Activated naive CD4-positive, alpha-beta T cell (primary cell): ENCODE measurements at regions not wholly inside any gene's neighbourhood (a gene's known extent, or its start where the extent isn't known, plus 50 kb on each side); places are given as distances from the start of the nearest gene placed in this dataset.

ENCODE experiments used
- DNase-seq, 4 experiments: peaks; one replicate each; lab custom pipeline; 2025; lab: John Stamatoyannopoulos, UW

DNA sequence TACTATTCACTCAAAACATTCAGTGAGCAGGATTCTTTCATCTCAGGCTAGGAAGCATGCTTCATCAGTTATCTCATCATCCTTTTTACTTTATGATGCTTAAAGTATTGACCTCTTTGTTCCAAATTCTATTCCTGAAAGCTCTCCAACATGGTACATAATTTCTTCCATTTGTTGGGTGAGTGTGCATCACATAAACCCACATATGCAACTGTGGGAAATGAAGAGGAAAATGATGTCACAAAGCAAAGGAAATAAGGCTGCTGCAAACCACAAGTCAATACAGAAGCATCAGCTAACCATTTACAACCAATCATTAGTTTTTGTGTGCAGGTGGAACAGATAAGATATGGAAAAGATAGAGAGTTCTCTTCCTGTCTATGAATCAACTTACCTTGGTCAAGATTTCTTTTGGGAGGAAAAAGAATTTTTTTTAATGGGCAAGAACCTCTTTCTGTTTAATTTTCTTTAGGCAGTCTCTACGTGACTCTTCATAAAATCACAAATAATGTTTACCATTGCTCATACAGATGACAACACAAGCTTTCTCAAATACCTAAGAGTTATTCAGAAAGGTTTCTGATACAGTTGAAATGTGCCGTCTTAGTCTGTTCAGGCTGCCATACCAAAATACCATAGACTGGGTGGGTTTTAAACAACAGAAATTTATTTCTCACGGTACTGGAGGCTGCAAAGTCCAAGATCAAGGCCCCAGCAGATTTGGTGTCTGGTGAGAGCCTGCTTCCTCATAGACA is 259.9 kb downstream of the ADGRG6 start:
- no peak for DNase-seq

DNA sequence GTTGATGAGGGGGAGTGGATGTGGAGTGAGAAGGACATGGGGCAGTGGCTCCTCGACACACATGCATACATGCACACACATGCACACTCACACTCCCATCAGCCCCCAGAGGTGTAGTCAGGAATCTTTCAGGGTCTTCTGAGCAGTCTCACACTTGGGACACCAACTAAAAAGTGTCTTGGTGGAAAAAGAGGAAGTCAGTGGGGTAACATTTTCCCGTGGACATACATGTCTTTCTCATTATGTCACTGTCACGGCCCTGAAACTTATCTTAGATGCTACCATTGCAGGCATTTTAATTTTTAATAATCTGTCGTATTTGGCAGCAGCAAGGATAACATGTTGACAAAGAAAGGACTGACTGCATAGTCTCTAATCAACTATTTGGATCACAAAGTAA is 261.1 kb downstream of the ADGRG6 start:
- no peak for DNase-seq

DNA sequence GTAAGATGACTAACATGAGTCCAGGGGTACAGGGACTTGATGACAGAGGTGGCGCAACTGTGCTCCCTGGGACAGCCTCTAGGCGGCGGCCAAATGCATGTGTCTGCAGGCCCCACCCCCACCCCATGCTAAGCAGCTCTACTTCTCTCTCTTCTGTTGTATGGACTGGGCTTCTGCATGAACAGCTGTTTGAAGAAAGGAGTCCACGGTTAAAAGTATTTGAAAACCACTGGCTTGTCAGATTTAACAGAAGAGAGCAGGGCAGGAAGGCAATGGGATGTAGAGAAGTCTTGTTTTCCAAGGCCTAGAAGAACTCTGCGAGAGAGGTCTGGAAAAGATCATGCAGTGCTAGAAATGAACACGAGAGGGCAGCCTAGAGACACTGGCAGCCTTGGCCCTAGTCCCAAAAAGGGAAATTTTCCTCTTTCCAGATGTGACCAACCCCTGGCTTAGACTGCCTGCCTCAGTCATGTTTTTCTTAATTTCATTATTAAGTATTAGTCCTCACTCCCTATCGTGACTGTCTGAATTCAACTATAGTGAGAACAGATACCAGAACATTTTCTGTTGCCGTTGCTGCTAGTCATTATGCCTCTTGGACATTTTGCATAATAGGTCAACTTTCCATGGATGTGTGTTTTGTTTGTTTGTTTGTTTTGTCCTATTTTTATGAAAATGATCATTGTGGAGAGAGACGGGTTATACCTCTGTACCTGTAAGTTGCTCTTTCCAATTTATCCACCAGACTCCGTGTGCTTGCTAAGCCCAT is 265.0 kb downstream of the ADGRG6 start:
- peak in 2 of 4 experiments; percentile 16 to 24 for DNase-seq

DNA sequence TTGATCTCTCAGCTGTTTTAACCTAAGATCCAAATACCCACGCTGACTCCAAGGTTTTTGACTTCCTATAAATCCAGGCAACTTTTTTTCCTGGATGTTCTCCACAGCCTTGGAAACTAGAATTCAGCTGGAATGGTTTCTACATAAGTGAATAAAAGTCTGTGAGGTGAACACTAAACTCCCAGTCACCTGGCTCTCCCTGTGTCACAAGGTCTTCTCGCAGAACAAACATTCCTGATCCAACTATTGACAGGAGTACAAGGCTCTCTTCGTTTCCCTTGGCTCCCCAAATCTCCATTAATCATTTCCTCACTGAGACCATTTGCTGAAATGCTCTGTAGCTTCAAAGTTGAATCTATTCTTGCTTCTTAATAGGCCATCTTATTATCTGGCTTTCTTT is 265.7 kb downstream of the ADGRG6 start:
- no peak for DNase-seq

DNA sequence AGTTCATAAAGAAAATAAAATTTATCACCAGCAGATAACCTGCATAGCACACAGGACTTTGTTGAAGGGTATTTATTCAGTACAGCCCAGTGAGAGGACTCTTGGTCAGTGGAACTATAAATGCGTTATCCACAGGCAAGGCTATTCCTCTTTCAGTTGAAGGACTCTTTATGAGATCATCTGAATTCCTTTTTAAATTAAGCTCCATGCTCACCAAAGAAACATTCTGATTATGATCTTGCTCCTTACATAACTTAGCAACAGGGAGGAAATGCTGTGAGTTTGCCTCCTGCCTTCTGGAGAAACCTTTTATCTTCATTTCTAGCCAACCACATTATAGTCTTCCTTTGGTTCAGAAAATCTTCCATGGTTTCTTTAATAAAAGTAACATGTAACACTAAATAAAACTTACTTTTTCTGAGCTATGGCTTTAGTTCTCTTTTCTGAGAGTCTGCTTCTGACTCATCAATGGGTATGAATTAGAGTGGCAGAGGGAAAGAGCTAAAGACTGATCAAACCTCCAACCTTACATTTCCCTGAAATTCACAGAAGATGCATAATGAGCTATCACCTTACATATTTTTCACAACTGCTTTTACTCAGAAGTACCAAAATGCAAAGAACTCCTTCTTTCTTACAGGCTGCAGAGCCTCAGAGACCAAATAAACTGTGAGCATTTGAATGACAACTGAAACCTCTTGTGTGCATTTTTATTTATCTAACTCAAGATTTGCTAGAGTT is 267.2 kb downstream of the ADGRG6 start:
- DNase-seq, result no peak

DNA sequence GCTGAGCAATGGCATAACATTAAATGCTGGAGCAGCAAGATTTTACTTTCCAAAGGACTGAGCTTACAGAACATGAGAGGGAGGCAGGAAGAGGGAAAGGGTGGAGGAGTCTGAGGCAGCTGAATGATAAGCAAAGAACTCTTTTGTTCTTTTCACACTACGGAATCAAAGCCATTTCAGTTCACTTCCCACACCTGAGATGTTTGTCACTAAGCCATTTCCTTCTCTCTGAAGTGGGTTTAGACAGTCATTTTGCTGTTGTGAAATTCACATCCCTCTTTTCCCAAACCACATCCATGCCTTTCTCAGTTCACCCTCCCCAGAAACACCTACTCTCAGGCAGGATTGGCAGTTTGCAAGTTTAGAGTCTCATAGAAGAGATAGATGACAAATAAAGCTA is 267.9 kb downstream of the ADGRG6 start:
- DNase-seq, result no peak

DNA sequence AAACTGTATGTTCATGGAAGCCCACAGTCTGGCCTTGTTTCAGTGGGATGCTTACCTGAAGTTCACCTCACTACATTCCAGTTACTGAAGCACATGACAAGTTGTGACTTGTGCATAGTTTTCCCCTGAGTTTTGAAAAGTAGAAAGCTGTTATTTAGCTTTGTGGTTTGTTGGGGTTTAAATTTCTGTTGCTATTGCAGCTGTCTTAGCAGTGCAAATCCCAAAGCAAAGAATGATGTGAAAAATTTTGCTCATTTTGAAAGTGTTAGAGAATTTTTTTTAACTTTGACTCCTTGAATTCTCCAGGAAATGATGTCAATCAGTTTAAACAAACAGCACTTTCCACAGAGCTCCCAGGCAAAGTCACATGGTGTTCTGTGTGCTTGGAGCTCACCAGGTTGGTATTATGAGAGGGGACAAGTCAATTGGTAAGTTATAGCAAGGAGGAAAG is 268.4 kb downstream of the ADGRG6 start:
- no peak for DNase-seq

DNA sequence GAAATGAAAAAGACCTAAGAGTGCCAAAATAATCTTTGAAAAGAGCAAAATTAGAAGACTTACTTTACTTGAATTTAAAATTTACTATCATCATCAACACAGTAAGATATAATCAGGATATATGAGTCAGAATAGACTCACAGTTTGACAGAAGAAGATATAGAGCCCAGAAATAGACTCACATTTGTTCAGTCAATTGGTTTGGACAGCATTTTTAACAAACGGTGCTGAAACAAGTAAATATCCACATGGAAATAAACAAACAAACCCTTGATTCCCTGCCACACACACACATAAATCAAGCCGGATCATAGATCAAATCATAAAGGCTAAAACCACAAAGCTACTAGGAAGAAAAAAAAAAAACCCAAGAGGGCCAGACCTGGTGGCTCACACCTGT is 291.1 kb downstream of the ADGRG6 start:
- DNase-seq, result no peak

DNA sequence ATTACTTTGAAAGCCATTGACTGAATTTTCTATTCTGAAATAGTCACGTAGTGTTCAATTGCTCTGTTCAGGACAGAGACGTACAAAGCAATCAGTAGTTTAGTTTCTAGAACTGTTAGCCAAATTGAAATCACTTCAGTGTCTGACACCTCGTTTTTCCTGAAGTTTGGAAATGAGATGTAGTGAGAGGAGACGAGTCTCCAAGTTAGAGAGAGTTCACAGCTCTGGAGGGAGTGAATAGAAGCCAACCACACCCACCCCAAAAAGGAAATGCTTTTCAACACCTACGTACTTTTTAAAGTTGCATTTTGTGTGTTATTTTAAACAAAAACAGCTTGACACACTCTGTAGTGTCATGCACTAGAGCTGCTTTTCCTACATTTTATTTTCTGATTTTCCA is 296.0 kb downstream of the ADGRG6 start:
- no peak for DNase-seq

DNA sequence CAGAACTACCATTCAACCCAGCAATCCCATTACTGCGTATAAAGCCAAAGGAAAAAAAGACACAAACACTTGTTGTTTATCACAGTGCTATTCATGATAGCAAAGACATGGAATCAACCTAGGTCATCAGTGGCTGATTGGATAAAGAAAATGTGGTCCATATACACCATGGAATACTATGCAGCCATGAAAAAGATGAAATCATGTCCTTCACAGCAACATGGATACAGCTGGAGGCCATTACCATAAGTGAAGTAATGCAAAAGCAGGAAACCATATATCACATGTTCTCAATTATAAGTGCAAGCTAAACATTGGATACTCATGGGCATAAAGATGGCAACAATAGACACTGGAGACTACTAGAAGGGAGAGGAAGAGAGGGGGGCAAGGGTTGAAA is 299.6 kb downstream of the ADGRG6 start:
- DNase-seq, result no peak

DNA sequence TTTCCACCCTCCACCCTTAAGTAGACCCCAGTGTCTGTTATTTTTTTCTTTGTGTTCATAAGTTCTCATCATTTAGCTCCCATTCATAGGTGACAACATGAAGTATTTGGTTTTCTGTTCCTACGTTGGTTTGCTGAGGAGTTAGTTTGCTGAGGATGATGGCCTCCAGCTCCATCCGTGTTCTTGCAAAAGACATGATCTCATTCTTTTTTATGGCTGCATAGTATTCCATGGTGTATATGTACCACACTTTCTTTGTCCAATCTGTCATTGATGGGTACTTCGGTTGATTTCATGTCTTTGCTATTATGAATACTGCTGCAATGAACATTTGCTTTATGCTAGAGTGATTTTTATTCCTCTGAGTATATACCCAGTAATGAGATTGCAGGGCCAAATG is 301.2 kb downstream of the ADGRG6 start:
- no peak for DNase-seq

DNA sequence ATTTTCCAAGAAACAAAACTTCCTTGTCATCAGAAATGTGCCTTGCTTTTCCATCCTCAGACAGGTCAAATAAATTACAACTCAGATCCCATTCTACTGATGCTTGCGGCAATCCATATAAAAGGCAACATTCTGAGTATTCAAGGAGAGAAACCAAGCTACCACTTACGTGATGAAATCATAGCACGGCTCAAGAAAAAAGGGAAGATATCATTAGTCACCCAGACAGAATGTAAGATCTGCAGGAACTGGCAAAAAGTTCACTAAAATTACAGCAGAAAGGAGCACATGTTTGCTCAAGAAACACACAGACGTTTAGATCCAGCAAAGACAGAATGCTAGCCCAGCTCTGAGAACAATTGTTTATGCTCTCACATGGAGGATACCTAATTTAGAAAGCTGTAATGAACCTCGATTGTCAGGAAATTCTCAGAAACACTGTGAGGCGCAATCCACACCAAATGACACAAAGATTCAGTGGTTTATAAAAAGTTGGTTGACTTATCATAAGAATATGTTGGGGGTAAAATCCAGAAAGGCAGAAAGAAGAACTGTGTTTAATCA is 304.2 kb downstream of the ADGRG6 start:
- no peak for DNase-seq

DNA sequence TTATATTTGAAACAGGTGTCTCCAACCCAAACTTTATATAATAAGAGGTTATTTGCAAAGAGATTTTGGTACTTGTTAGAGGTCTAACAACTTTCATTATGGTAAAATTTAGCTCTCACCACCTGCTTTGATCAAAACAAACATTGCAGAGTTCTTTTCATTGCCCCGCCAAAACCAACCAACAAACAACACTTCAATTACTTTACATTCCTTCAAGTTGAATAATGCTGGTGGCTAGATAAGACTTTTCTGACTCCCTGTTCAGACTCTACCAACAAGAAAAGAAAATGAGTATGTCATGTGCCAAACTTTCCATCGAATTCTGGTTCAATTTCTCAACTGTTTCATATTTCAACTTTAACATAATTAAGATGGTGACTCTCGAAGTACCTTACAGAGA is 311.1 kb downstream of the ADGRG6 start:
- DNase-seq, result no peak

DNA sequence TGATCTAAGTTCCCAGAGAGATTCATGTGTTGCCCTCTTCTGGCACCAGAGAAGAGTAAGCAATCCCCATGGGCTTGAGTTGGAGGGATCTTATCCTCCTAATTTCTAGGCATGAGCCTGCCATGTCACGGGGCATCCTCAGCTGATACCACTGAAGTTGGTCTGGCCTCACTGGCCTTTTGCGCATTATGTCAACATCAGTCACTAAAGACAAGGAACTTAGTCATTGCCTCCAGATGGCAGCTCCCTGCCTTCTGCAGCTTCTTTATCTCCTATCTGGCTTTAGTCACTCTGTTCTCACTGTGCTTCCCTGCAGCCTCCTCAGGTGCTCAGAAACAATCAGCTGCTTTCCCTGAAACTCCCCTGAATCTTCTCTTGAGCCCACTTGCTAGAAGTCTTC is 312.2 kb downstream of the ADGRG6 start:
- DNase-seq, result no peak

DNA sequence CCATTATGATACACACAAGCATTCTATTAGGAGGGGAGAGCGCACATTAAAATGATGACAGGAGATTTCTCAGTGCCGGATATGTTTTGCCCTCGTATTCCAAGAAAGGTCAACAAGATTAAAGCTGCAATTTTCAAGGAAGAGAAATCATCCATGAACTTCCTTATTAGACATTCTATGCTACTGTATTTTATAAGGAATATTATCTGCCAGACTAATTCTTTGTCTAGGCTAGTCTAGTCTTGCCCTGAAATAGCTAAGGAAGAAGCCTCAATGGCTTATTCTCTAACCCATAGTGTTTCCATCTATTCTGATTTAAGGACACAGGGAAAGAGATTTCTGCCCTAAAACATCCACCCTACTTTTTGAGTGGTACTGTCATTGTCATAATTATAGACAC is 315.4 kb downstream of the ADGRG6 start:
- DNase-seq, result no peak

DNA sequence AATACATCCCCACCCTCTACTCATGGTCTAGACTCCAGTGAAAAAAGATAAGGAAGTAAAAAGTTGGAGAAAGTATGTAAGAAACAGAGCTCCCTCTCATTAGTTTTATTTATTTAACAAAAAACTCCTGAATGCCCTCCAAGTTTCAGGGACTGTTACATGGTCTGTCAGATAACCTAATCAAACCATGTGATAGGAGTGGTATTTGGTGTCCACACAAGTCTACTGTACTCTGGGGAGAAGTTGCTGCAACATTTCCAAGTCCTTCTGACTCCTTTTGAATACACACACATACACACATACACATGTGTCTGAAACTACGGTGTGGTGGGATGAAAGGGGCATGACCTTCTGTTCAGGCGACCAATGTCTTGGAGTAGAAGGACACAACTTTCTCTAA is 320.0 kb downstream of the ADGRG6 start:
- DNase-seq, result no peak

DNA sequence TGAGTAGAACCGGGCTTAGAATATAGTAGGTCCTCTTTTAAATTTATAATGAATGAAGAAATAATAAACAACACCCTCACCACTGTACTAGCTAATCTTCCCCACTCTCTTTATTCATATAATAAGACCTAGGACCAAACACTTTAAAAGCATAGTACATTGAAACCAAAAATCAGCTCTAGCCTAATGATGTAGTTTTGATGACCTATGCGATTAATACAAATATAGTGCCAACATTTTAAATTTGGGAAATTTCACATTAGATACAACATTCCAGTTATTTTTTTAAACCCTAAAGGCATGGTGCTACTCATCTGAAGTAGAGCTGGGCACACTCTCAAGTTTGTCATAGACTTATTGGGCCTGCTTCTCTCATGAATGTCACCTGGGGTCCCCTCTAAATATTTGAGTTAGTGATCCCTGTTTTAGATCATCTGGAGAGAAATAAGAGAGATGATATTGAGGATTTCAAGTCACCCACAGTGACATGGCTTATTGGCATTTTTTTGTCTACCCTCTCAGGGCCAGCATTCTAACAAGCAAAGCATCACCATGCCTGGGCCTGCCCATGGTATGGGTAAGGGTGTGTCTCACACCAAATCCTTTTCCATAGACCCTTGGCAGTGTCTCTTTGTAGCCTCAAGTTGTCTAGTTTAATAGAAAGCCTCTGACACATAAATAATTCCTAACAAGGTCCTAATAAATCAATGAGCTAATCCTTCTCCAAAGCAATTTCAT is 319.8 kb downstream of the HIVEP2 start:
- no peak for DNase-seq

DNA sequence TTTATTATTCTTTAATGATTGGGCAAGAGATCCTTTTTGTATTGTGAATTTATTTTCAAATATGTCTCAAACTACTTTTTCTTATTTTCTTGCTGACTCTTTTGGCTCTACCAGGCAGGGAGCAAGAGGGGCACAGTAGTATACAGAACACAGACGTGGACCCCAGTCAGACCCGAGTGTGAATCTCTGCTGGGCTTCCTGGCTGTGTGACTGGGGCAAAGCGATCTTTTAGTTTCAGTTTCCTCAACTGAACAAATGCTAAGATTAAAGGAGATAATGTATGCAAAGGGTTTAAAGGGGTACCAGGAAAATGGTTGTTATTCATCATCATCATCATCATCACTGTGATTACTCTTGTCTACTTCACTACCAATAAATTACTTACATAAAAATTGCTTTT is 317.5 kb downstream of the HIVEP2 start:
- no peak for DNase-seq

DNA sequence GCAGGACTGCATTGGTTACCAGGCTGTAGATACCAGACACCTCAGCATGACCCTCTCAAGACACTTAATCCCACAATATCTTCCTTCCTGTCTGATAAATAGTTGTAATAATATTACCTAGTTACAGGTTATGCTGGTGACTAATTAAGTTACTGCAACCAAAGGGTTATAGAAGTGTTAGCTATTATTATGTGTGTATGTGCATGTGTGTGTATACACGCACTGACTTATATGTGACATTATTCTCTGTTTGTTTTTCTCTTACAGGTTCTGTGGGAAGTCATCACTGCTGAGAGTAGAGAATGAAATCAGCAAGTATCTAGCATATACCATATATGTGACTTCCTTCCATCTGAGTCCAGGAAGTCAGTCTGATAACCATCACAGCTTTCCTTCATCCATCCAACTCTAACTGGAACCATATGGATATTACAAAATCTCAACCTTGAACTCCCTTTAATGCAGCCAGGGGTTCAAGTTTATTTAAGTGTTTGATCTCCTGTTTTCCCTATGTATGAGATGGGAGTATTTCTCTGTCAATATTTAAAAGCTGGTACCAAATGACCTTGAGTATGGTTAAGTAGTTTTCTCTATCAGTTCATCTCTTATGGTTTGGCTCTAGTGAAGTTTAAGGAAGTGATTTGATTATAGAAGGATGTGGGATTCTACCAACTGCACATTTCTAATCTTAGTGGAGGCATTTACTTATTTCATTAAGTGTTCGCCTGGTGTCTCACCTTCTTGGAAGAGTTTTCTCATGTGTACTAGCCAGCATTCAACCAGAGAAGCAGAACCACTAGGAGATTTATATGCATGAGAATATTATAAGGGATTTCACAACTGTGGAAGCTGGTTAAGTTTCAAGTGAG is 313.2 kb downstream of the HIVEP2 start:
- DNase-seq, result no peak

DNA sequence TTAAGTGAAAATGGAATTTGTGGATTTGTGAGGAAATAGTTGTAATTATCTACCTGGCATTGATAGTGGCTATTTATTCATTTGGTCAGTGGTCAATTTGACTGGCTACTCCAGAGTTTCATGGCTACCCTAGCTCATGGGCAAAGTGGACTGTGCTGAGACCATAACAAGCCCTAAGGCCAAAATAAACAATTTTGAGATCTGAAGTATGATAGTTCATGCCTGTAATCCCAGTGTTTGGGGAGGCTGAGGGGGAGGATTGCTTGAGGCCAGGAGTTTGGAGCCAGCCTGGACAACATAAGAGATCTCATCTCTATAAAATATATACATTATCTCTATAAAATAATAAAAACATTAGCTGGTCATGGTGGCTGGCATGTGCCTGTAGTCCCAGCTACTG is 311.7 kb downstream of the HIVEP2 start:
- DNase-seq, result no peak

DNA sequence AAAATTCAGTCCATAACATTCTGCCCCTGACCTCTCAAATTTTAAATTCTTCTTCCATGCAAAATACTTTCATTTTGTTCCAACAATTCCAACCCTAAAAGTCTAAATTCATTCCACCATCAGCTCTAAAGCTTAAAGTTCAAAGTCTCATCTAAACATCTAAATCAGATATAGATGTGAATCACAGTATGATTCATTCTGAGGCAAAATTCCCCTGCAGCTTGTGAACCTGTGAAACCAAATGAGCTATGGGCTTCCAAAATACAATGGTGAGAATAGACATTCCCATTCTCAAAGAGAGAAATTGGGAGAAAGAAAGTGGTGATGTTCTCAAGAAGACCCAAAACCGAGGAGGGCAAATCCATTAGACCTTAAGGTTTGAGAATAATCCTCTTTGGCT is 309.8 kb downstream of the HIVEP2 start:
- no peak for DNase-seq
